Activated T-helper 17 cell treated with anti-CD3 and anti-CD28 coated beads, Interleukin-2, amount 50 U/mL, for 72 hours (primary cell): ENCODE measurements at regions not wholly inside any gene's neighbourhood (a gene's known extent, or its start where the extent isn't known, plus 50 kb on each side); places are given as distances from the start of the nearest gene placed in this dataset.

ENCODE experiments used
- ATAC-seq: fragments of 150-1000 bp; cut with Tn5 transposase; replicated peaks from 2 replicates; pipeline ENCODE4 v1.10.0; 2021; ENCODE audit warnings: mild to moderate bottlenecking, moderate library complexity
- H3K27ac Mint-ChIP-seq: one replicate; pipeline ENCODE4 v1.8.0; 2022; ENCODE audit warnings: mixed read lengths
- H3K27me3 Mint-ChIP-seq: one replicate; pipeline ENCODE4 v1.8.0; 2022; ENCODE audit warnings: mixed read lengths
- H3K36me3 Mint-ChIP-seq: one replicate; pipeline ENCODE4 v1.8.0; 2022; ENCODE audit warnings: low read depth, mild to moderate bottlenecking, mixed read lengths
- H3K4me1 Mint-ChIP-seq: one replicate; pipeline ENCODE4 v1.8.0; 2022; ENCODE audit warnings: mixed read lengths
- H3K4me3 Mint-ChIP-seq: one replicate; pipeline ENCODE4 v1.8.0; 2022; ENCODE audit warnings: mild to moderate bottlenecking, mixed read lengths
- H3K9me3 Mint-ChIP-seq: one replicate; pipeline ENCODE4 v1.8.0; 2022; ENCODE audit warnings: mixed read lengths

DNA sequence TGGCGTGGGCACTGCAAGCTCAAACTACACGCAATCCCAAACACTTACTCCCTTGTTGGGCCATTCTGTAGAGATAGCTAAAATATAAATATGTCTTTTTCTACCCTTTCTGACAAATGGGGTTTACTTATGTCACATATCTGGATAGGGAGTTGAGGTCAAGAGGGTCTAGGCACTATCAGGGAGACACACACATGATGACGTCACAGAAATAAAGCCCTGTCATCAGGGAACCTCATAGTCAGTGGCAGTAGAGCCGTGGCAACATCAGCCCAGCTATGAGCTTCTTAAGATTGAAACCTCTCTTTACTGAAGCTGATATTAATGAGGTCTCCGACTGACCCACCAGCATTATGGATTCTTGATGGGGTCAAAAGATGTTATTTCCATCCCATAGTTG lies 234.6 kb upstream of the CDH7 start:
- Mint-ChIP-seq H3K4me1 (no peaks in the 10 kb centered on the region), H3K27ac (no peak overlapping the region), H3K27me3 (no peaks in the 10 kb centered on the region), H3K4me3 (no peak overlapping the region), H3K9me3 (no peaks in the 10 kb centered on the region), H3K36me3 (no peaks in the 10 kb centered on the region)
- ATAC-seq: no peak

DNA sequence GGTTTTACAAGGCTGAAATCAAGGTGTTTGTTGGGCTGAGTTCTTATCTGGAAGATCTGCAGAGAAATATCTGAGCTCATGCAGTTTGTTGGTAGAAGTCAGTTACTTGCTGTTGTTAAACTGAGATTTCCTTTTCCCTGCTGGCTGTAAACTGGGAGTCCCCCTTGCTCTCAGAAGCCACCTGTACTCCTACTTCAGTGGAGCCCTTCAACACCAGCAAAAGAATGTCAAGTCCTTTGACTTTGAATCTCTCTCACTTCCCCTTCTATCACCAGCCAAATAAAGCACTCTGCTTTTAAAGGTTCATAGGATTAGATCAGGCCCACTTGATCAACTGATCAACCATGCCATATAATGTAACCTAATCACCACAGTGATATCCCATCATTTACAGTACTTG lies 252.2 kb upstream of the CDH7 start:
- no peaks in the 10 kb centered on the region for H3K27me3 Mint-ChIP-seq
- H3K4me1 Mint-ChIP-seq: no peaks in the 10 kb centered on the region
- no peak overlapping the region for H3K27ac Mint-ChIP-seq
- no peaks in the 10 kb centered on the region for H3K9me3 Mint-ChIP-seq
- no peak for ATAC-seq
- H3K4me3 Mint-ChIP-seq: no peak overlapping the region
- H3K36me3 Mint-ChIP-seq: no peaks in the 10 kb centered on the region

DNA sequence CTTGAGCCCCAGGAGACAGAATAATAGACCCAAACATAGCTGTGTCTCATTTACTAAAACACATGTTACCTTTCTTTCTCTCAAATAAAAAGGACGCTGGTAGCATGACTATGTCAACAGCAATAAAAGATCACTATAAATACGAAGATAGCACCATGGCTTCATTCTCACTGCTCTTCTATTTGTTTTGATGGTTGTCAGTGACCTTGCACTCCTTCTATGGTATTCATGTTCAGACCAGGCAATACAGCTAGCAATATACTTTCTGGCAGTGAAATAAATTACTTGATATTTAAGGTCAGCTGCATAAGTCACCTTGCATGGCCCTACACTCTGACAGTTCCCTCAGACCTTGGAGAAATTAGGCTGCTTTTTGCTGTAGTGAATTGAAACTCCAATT lies 263.2 kb upstream of the CDH7 start:
- Mint-ChIP-seq H3K36me3 (no peaks in the 10 kb centered on the region), H3K4me1 (no peaks in the 10 kb centered on the region), H3K27ac (no peak overlapping the region), H3K27me3 (no peaks in the 10 kb centered on the region), H3K4me3 (no peak overlapping the region), H3K9me3 (peaks cover 10% of the 10 kb centered on the region)
- no peak for ATAC-seq

- H3K4me3 Mint-ChIP-seq: no peak overlapping the region
- H3K36me3 Mint-ChIP-seq: no peaks in the 10 kb centered on the region
- H3K27ac Mint-ChIP-seq: no peak overlapping the region
- H3K27me3 Mint-ChIP-seq: no peaks in the 10 kb centered on the region
- no peak for ATAC-seq
- H3K9me3 Mint-ChIP-seq: peaks cover 7% of the 10 kb centered on the region
- no peaks in the 10 kb centered on the region for H3K4me1 Mint-ChIP-seq
These were observed 273.4 kb upstream of the CDH7 start for GRCh38 chr18:65477455-65477854.

DNA sequence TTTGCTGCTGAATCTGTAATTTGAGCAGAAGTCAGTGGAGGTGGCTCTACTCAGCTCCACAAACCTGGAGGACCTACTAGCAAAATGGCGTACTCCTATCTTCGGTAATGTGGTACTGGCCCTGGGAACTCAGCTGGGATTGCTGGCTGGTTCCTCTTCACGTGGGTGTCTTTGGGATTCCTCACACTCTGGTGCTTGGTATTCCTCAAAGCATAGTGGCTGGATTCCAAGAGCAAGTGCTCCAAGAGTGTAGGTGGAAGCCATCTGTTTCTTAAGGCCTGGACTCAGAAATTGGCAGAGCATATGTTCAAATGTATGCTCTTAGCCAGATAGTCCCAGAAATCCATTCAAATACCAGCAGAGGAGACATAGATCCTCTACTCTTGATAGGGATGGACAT lies 281.9 kb upstream of the CDH7 start:
- Mint-ChIP-seq H3K27me3 (no peaks in the 10 kb centered on the region), H3K4me3 (no peak overlapping the region), H3K27ac (no peak overlapping the region), H3K4me1 (no peaks in the 10 kb centered on the region), H3K9me3 (peaks cover 11% of the 10 kb centered on the region), H3K36me3 (no peaks in the 10 kb centered on the region)
- no peak for ATAC-seq

DNA sequence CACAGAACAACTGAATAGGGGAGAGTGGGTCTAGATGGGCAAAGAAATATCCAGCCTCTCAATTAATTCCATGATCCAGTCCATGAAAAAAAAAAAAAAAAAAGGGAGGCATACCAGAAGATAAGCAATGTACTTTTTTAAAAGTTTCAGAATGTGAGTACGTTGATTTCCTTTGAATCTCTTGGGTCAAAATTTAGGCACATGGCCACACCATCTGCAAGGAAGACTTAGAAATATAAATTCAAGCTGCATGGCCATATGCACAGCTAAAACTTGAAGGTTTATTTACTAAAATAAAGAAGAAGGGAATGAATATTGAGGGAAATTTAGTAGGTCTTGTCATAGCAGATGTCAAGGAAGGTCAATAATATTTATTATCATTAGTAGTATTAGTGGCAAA lies 286.5 kb upstream of the CDH7 start:
- Mint-ChIP-seq H3K4me3 (no peak overlapping the region), H3K36me3 (no peaks in the 10 kb centered on the region), H3K9me3 (peaks cover 14% of the 10 kb centered on the region), H3K27ac (no peak overlapping the region), H3K27me3 (no peaks in the 10 kb centered on the region), H3K4me1 (no peaks in the 10 kb centered on the region)
- no peak for ATAC-seq

GRCh38 chr18:65459741-65460140 lies 291.1 kb upstream of the CDH7 start:
- ATAC-seq: no peak
- peaks cover 11% of the 10 kb centered on the region for H3K9me3 Mint-ChIP-seq
- H3K36me3 Mint-ChIP-seq: no peaks in the 10 kb centered on the region
- H3K27me3 Mint-ChIP-seq: no peaks in the 10 kb centered on the region
- no peaks in the 10 kb centered on the region for H3K4me1 Mint-ChIP-seq
- no peak overlapping the region for H3K27ac Mint-ChIP-seq
- no peak overlapping the region for H3K4me3 Mint-ChIP-seq

GRCh38 chr18:65458871-65459270 lies 291.9 kb upstream of the CDH7 start:
- Mint-ChIP-seq H3K4me1 (no peaks in the 10 kb centered on the region), H3K27me3 (no peaks in the 10 kb centered on the region), H3K36me3 (no peaks in the 10 kb centered on the region), H3K4me3 (no peak overlapping the region), H3K9me3 (peaks cover 7% of the 10 kb centered on the region), H3K27ac (no peak overlapping the region)
- no peak for ATAC-seq

DNA sequence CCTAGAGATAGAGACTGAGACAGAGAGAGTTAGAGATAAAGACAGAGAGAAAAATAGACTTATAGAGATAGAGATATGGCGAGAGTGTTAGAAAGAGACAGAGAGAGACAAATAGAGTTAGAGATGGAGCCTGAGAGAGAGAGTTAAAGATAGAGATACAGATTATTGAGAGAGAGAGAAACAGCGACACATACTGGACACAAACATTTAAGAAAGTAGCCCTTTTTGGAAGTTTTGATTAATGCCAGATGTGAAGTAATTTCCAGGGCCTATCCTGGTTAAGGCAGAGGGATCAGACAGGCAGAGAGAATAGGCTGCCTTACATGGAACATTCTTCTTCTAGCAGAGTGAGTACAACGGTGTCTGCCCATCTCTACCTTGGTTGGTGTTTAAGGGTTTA lies 311.6 kb upstream of the CDH7 start:
- Mint-ChIP-seq H3K27ac (no peak overlapping the region), H3K4me1 (no peaks in the 10 kb centered on the region), H3K9me3 (peaks cover 19% of the 10 kb centered on the region), H3K36me3 (no peaks in the 10 kb centered on the region), H3K27me3 (no peaks in the 10 kb centered on the region), H3K4me3 (no peak overlapping the region)
- ATAC-seq: no peak

DNA sequence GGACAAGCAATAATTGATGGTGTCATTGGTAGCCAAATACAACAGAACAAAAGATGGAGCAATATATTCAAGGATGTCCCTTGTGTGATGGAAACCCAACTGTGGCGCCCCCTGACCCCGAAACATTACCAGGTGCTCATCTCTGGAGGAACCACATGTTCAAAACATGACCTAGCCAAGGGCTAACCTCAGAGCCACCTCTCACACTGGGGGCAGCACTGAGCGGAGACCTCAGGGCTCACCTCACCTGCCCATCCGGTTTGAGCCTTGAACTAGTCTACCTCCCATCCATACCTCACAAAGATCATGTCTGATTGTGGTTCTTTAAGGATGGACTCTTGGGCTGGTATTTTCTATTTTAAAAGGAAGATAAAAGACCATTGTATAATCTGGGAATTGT lies 314.4 kb upstream of the CDH7 start:
- Mint-ChIP-seq H3K27ac (no peak overlapping the region), H3K4me1 (no peaks in the 10 kb centered on the region)

GRCh38 chr18:65435534-65435933 lies 315.3 kb upstream of the CDH7 start:
- ATAC-seq: no peak
- Mint-ChIP-seq H3K36me3 (no peaks in the 10 kb centered on the region), H3K27ac (no peak overlapping the region), H3K4me1 (no peaks in the 10 kb centered on the region), H3K4me3 (no peak overlapping the region), H3K27me3 (no peaks in the 10 kb centered on the region), H3K9me3 (peaks cover 11% of the 10 kb centered on the region)

More for the DNA sequence above, 314.4 kb upstream of the CDH7 start:
- no peaks in the 10 kb centered on the region for H3K27me3 Mint-ChIP-seq
- H3K9me3 Mint-ChIP-seq: peaks cover 11% of the 10 kb centered on the region
- no peaks in the 10 kb centered on the region for H3K36me3 Mint-ChIP-seq
- no peak for ATAC-seq
- no peak overlapping the region for H3K4me3 Mint-ChIP-seq

GRCh38 chr18:65429601-65430000 lies 321.2 kb upstream of the CDH7 start:
- Mint-ChIP-seq H3K27ac (no peak overlapping the region), H3K4me3 (no peak overlapping the region), H3K36me3 (no peaks in the 10 kb centered on the region), H3K27me3 (no peaks in the 10 kb centered on the region), H3K4me1 (no peaks in the 10 kb centered on the region), H3K9me3 (peaks cover 13% of the 10 kb centered on the region)
- ATAC-seq: no peak

GRCh38 chr18:65425366-65425765 lies 325.4 kb upstream of the CDH7 start:
- no peaks in the 10 kb centered on the region for H3K36me3 Mint-ChIP-seq
- no peak for ATAC-seq
- no peaks in the 10 kb centered on the region for H3K27me3 Mint-ChIP-seq
- peaks cover 17% of the 10 kb centered on the region for H3K9me3 Mint-ChIP-seq
- H3K4me3 Mint-ChIP-seq: no peak overlapping the region
- no peak overlapping the region for H3K27ac Mint-ChIP-seq
- no peaks in the 10 kb centered on the region for H3K4me1 Mint-ChIP-seq

DNA sequence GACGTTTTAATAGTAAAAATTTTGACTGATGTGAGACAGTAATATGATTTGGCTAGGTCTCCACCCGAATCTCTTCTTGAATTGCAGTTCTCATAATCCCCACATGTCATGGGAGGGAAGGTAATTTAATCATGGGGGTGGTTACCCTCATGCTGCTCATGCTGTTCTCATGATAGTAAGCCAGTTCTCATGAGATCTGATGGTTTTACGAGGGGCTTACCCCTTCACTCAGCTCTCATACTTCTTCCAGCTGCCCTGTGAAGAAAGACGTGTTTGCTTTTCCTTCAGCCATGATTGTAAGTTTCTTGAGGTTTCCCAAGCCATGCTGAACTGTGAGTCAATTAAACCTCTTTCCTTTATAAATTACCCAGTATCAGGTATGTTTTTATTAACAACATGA lies 327.0 kb upstream of the CDH7 start:
- no peak overlapping the region for H3K4me3 Mint-ChIP-seq
- H3K4me1 Mint-ChIP-seq: no peaks in the 10 kb centered on the region
- no peaks in the 10 kb centered on the region for H3K27me3 Mint-ChIP-seq
- H3K27ac Mint-ChIP-seq: no peak overlapping the region
- no peaks in the 10 kb centered on the region for H3K36me3 Mint-ChIP-seq
- H3K9me3 Mint-ChIP-seq: peaks cover 15% of the 10 kb centered on the region
- ATAC-seq: no peak

DNA sequence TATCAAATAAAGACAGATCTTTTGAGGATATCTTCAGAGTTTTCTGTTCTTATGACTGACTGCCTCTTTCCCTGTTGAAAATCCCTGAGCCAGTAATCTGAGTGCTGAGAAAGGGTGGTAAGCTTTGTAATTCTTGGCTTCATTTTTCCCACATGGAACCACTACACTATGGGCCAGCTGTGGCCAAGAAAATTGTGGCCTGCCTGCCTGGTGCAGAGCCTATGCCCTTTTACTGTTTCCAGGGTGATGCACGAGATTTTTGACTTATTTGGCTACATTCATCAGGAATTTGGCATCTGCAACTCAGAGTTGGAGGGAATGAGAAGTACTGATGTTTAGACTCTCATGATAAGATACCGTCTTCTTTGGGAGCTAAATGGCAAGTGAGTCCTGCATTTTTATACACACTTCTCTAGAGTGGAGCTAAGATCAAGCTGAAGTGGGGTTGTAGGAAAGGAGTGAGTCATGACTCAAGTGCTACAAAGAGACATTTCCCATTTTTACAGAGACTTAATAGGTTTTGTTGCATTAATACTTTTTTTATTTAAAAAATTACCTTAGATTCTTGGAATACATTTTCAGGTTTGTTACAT lies 328.2 kb upstream of the CDH7 start:
- H3K4me1 Mint-ChIP-seq: no peaks in the 10 kb centered on the region
- H3K4me3 Mint-ChIP-seq: no peak overlapping the region
- H3K9me3 Mint-ChIP-seq: peaks cover 13% of the 10 kb centered on the region
- no peaks in the 10 kb centered on the region for H3K36me3 Mint-ChIP-seq
- ATAC-seq: no peak
- no peak overlapping the region for H3K27ac Mint-ChIP-seq
- no peaks in the 10 kb centered on the region for H3K27me3 Mint-ChIP-seq

DNA sequence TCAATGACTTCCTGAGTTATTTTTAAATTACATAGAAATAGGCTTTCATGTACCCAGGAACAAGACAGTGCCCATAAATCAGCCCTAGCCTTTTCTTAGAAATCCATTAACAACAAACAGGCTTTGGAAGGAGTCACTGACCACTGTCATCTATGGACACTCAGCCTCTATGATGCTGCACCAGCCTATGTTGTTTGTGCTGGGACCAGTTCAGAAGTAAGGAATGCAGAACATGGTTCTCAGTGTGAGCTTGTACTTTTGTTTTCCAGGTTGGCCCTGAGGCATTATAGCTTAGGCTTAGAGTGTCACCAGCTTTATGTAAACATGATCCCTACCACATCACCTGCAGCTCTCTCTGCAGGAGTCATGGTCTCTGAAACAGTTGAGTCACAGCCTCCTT lies 335.7 kb upstream of the CDH7 start:
- Mint-ChIP-seq H3K4me1 (no peaks in the 10 kb centered on the region), H3K36me3 (no peaks in the 10 kb centered on the region), H3K27ac (no peak overlapping the region), H3K9me3 (peaks cover 4% of the 10 kb centered on the region), H3K4me3 (no peak overlapping the region), H3K27me3 (no peaks in the 10 kb centered on the region)
- ATAC-seq: no peak
